ENCODE measurements at regions not wholly inside any gene's neighbourhood (a gene's known extent, or its start where the extent isn't known, plus 50 kb on each side); places are given as distances from the start of the nearest gene placed in this dataset.

DNA sequence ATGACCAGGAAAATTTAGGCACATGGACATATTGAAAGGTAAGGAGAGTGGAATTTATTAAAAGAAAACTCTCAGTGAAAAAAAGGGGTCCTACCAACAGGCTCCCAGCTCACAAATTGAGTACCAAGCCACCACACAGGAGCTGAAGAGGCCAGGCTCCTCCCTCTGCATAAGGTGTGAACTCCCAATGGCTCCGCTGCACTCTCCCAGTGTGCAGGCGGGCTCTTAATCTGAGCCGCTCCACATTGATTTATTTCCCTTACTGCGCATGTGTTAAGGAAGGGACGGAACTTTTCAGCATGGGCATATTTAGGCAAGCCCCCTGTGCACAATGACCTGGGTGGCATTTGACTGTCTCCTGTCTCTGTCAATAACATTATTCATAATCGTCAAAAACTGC is 68.6 kb upstream of the PLEKHG7 start:
- no peak overlapping the region for H3K9ac ChIP-seq (ENCODE audit: control insufficient read depth, insufficient read depth, low read length)
- no peak overlapping the region for H2AFZ ChIP-seq (ENCODE audit: control insufficient read depth, low read depth, low read length)
- H3K79me2 ChIP-seq (ENCODE audit: control insufficient read depth, insufficient read depth, low read length) = no peaks in the 10 kb centered on the region
- H3K4me1 ChIP-seq (ENCODE audit: control insufficient read depth, insufficient read depth, low read length) = no peaks in the 10 kb centered on the region
- ATAC-seq (no peak), DNase-seq (ENCODE audit: low read depth, low spot score) (no peak), FAIRE-seq (no peak)
- RAD21 ChIA-PET (ENCODE audit: unreplicated experiment) = interaction anchor here (1.3 kb wide), 1 partner anchor 15 kb away, joined by 3 read pairs; no protein-coding TSS in a partner anchor
- H3K9me3 ChIP-seq (replicated peaks; ENCODE audit: control insufficient read depth, insufficient read depth, low read length) = no peaks in the 10 kb centered on the region
- H3K27me3 ChIP-seq (replicated peaks in 1 of 2; ENCODE audit: control insufficient read depth in 2 of 2, insufficient read depth in 2 of 2, low read length in 1 of 2) = no peaks in the 10 kb centered on the region
- in situ Hi-C loops (cut with MboI) = loop anchor here (25.0 kb wide), 1 partner anchor 1047 kb away; no protein-coding TSS in a partner anchor
- H3K36me3 ChIP-seq (ENCODE audit: control insufficient read depth in 2 of 2, insufficient read depth in 2 of 2, low read length in 1 of 2) = no peaks in the 10 kb centered on the region
- H4K20me1 ChIP-seq (ENCODE audit: control insufficient read depth, insufficient read depth) = no peaks in the 10 kb centered on the region
- H3K4me2 ChIP-seq (ENCODE audit: control insufficient read depth, insufficient read depth) = no peak overlapping the region
- 98% methylated on average over 6 of the region's 6 CpGs for WGBS (ENCODE audit: insufficient coverage, insufficient replicate concordance, low lambda C conversion rate, missing lambda C conversion rate)
- H3K27ac ChIP-seq (ENCODE audit: control insufficient read depth, insufficient read depth) = no peak overlapping the region
- CTCF ChIA-PET = interaction anchor here (0.6 to 3.0 kb wide), 3 partner anchors 15 to 1252 kb away, joined by 3 to 9 read pairs (median 3); no protein-coding TSS in a partner anchor
- SMC1A ChIA-PET (ENCODE audit: uncharacterized antibody, unreplicated experiment) = interaction anchor here (1.1 kb wide), 1 partner anchor 15 kb away, joined by 3 read pairs; no protein-coding TSS in a partner anchor
- intact Hi-C loops (cut with micrococcal nuclease; ENCODE audit: unreplicated experiment) = no loop called here
- BruUV-seq (replicated peaks) = no TSS peak
- POLR2A ChIA-PET = no interaction called here
- H3K4me3 ChIP-seq = no peak overlapping the region
- no peak for TF ChIP-seq STAT3 (IDR thresholded peaks at IDR 0.05; ENCODE audit: low read depth, low read length)
- no peak for TF ChIP-seq CREB1 (IDR thresholded peaks at IDR 0.05; ENCODE audit: low read depth)
- no peak for TF ChIP-seq NR2C2 (IDR thresholded peaks at IDR 0.05; ENCODE audit: borderline replicate concordance, control insufficient read depth, insufficient read length, low read depth)
- no peak for TF ChIP-seq ZNF622 (IDR thresholded peaks at IDR 0.05)
- TF ChIP-seq, protein P1, sequence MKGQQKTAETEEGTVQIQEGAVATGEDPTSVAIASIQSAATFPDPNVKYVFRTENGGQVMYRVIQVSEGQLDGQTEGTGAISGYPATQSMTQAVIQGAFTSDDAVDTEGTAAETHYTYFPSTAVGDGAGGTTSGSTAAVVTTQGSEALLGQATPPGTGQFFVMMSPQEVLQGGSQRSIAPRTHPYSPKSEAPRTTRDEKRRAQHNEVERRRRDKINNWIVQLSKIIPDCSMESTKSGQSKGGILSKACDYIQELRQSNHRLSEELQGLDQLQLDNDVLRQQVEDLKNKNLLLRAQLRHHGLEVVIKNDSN (IDR thresholded peaks at IDR 0.05; ENCODE audit: borderline replicate concordance, extremely low read length, insufficient read depth, low read depth, low read length) = no peak
- no peak for TF ChIP-seq YY1 (IDR thresholded peaks at IDR 0.05; ENCODE audit: low read depth, low read length)
- TF ChIP-seq, protein P2, sequence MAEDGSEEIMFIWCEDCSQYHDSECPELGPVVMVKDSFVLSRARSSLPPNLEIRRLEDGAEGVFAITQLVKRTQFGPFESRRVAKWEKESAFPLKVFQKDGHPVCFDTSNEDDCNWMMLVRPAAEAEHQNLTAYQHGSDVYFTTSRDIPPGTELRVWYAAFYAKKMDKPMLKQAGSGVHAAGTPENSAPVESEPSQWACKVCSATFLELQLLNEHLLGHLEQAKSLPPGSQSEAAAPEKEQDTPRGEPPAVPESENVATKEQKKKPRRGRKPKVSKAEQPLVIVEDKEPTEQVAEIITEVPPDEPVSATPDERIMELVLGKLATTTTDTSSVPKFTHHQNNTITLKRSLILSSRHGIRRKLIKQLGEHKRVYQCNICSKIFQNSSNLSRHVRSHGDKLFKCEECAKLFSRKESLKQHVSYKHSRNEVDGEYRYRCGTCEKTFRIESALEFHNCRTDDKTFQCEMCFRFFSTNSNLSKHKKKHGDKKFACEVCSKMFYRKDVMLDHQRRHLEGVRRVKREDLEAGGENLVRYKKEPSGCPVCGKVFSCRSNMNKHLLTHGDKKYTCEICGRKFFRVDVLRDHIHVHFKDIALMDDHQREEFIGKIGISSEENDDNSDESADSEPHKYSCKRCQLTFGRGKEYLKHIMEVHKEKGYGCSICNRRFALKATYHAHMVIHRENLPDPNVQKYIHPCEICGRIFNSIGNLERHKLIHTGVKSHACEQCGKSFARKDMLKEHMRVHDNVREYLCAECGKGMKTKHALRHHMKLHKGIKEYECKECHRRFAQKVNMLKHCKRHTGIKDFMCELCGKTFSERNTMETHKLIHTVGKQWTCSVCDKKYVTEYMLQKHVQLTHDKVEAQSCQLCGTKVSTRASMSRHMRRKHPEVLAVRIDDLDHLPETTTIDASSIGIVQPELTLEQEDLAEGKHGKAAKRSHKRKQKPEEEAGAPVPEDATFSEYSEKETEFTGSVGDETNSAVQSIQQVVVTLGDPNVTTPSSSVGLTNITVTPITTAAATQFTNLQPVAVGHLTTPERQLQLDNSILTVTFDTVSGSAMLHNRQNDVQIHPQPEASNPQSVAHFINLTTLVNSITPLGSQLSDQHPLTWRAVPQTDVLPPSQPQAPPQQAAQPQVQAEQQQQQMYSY (CRISPR knock-in tag; IDR thresholded peaks at IDR 0.05) = no peak
- TF ChIP-seq PAX8 (IDR thresholded peaks at IDR 0.05) = no peak
- TF ChIP-seq MTA2 (IDR thresholded peaks at IDR 0.05; ENCODE audit: low read depth) = no peak
- no peak for TF ChIP-seq CBX5 (IDR thresholded peaks at IDR 0.05; ENCODE audit: low read depth)
- TF ChIP-seq, protein P3, sequence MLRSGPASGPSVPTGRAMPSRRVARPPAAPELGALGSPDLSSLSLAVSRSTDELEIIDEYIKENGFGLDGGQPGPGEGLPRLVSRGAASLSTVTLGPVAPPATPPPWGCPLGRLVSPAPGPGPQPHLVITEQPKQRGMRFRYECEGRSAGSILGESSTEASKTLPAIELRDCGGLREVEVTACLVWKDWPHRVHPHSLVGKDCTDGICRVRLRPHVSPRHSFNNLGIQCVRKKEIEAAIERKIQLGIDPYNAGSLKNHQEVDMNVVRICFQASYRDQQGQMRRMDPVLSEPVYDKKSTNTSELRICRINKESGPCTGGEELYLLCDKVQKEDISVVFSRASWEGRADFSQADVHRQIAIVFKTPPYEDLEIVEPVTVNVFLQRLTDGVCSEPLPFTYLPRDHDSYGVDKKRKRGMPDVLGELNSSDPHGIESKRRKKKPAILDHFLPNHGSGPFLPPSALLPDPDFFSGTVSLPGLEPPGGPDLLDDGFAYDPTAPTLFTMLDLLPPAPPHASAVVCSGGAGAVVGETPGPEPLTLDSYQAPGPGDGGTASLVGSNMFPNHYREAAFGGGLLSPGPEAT (IDR thresholded peaks at IDR 0.05; ENCODE audit: low read depth) = no peak
- no peak for TF ChIP-seq MXI1 (IDR thresholded peaks at IDR 0.05; ENCODE audit: low read depth, low read length)
- TF ChIP-seq RAD51 (IDR thresholded peaks at IDR 0.05) = no peak
- TF ChIP-seq SPI1 (IDR thresholded peaks at IDR 0.05; ENCODE audit: borderline replicate concordance, insufficient read depth, low read depth, low read length) = no peak
- TF ChIP-seq, protein P4, sequence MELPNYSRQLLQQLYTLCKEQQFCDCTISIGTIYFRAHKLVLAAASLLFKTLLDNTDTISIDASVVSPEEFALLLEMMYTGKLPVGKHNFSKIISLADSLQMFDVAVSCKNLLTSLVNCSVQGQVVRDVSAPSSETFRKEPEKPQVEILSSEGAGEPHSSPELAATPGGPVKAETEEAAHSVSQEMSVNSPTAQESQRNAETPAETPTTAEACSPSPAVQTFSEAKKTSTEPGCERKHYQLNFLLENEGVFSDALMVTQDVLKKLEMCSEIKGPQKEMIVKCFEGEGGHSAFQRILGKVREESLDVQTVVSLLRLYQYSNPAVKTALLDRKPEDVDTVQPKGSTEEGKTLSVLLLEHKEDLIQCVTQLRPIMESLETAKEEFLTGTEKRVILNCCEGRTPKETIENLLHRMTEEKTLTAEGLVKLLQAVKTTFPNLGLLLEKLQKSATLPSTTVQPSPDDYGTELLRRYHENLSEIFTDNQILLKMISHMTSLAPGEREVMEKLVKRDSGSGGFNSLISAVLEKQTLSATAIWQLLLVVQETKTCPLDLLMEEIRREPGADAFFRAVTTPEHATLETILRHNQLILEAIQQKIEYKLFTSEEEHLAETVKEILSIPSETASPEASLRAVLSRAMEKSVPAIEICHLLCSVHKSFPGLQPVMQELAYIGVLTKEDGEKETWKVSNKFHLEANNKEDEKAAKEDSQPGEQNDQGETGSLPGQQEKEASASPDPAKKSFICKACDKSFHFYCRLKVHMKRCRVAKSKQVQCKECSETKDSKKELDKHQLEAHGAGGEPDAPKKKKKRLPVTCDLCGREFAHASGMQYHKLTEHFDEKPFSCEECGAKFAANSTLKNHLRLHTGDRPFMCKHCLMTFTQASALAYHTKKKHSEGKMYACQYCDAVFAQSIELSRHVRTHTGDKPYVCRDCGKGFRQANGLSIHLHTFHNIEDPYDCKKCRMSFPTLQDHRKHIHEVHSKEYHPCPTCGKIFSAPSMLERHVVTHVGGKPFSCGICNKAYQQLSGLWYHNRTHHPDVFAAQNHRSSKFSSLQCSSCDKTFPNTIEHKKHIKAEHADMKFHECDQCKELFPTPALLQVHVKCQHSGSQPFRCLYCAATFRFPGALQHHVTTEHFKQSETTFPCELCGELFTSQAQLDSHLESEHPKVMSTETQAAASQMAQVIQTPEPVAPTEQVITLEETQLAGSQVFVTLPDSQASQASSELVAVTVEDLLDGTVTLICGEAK (IDR thresholded peaks at IDR 0.05; ENCODE audit: borderline replicate concordance) = no peak

Measured in GM12878 (cell line).